Neural crest cell (in vitro differentiated cells): ENCODE measurements at regions not wholly inside any gene's neighbourhood (a gene's known extent, or its start where the extent isn't known, plus 50 kb on each side); places are given as distances from the start of the nearest gene placed in this dataset.

Experiments
- DNase-seq: peaks from one replicate; pipeline ENCODE4 v3.0.0; 2021; ENCODE audit warnings: low read depth, mixed read lengths, low spot score
- H3K27ac Mint-ChIP-seq: one replicate; pipeline ENCODE4 v1.8.0; 2021; ENCODE audit warnings: mild to moderate bottlenecking, mixed read lengths; ENCODE audit not compliant: unreplicated experiment
- H3K27me3 Mint-ChIP-seq: 2 replicates; pipeline ENCODE4 v1.8.0; 2021; ENCODE audit warnings: low read depth, mild to moderate bottlenecking, mixed read lengths
- H3K36me3 Mint-ChIP-seq: 2 replicates; pipeline ENCODE4 v1.8.0; 2021; ENCODE audit warnings: low read depth, mild to moderate bottlenecking, mixed read lengths
- H3K4me1 Mint-ChIP-seq: 2 replicates; pipeline ENCODE4 v1.8.0; 2021; ENCODE audit warnings: mixed read lengths
- H3K4me3 Mint-ChIP-seq: one replicate; pipeline ENCODE4 v1.8.0; 2021; ENCODE audit warnings: mild to moderate bottlenecking, mixed read lengths
- H3K9me3 Mint-ChIP-seq: 2 replicates; pipeline ENCODE4 v1.8.0; 2021; ENCODE audit warnings: mixed read lengths
- CTCF ChIP-seq: fragments of 200-600 bp; sonication (generic); conservative IDR thresholded peaks from 2 replicates; pipeline ENCODE4 v1.5.0; 2021; ENCODE audit warnings: antibody characterized with exemption, mild to moderate bottlenecking

- no peak for TF ChIP-seq CTCF
- Mint-ChIP-seq H3K9me3 (no peaks in the 10 kb centered on the region), H3K4me3 (no peak overlapping the region), H3K27me3 (peaks cover 1% of the 10 kb centered on the region), H3K4me1 (no peaks in the 10 kb centered on the region), H3K27ac (no peak overlapping the region), H3K36me3 (no peaks in the 10 kb centered on the region)
- no peak for DNase-seq
Measured at GRCh38 chr5:159447116-159447515, 116.8 kb upstream of the IL12B start.

- Mint-ChIP-seq H3K27ac (no peak overlapping the region), H3K9me3 (no peaks in the 10 kb centered on the region), H3K4me1 (no peaks in the 10 kb centered on the region), H3K36me3 (no peaks in the 10 kb centered on the region), H3K27me3 (no peaks in the 10 kb centered on the region), H3K4me3 (no peak overlapping the region)
- TF ChIP-seq CTCF, result no peak
- no peak for DNase-seq
Measured at GRCh38 chr5:159448841-159449407, 118.6 kb upstream of the IL12B start.

GRCh38 chr5:159449925-159450324 is 119.6 kb upstream of the IL12B start:
- Mint-ChIP-seq H3K4me3 (no peak overlapping the region), H3K36me3 (no peaks in the 10 kb centered on the region), H3K9me3 (no peaks in the 10 kb centered on the region), H3K27me3 (no peaks in the 10 kb centered on the region), H3K4me1 (no peaks in the 10 kb centered on the region), H3K27ac (no peak overlapping the region)
- DNase-seq, result no peak
- TF ChIP-seq CTCF, result no peak

- no peak for DNase-seq
- H3K27ac Mint-ChIP-seq, result peak overlapping the region; percentile 72
- no peaks in the 10 kb centered on the region for H3K9me3 Mint-ChIP-seq
- H3K27me3 Mint-ChIP-seq, result no peaks in the 10 kb centered on the region
- no peak overlapping the region for H3K4me3 Mint-ChIP-seq
- H3K36me3 Mint-ChIP-seq, result no peaks in the 10 kb centered on the region
- TF ChIP-seq CTCF, result no peak
- H3K4me1 Mint-ChIP-seq, result no peaks in the 10 kb centered on the region
Measured at GRCh38 chr5:159450417-159450816, 120.1 kb upstream of the IL12B start.

GRCh38 chr5:159451197-159452052 is 121.1 kb upstream of the IL12B start:
- no peak for TF ChIP-seq CTCF
- H3K4me1 Mint-ChIP-seq, result no peaks in the 10 kb centered on the region
- no peak overlapping the region for H3K27ac Mint-ChIP-seq
- H3K27me3 Mint-ChIP-seq, result no peaks in the 10 kb centered on the region
- no peaks in the 10 kb centered on the region for H3K9me3 Mint-ChIP-seq
- H3K36me3 Mint-ChIP-seq, result no peaks in the 10 kb centered on the region
- no peak overlapping the region for H3K4me3 Mint-ChIP-seq
- DNase-seq, result no peak
